OCI-LY7 (cell line): ENCODE measurements at regions not wholly inside any gene's neighbourhood (a gene's known extent, or its start where the extent isn't known, plus 50 kb on each side); places are given as distances from the start of the nearest gene placed in this dataset.

Source experiments
- BruUV-seq: library from RNA; stranded (reverse); fragments of 400-500 nt; replicated peaks from 2 replicates; lab custom pipeline; 2021; lab: Mats Ljungman, UMichigan
- CTCF ChIA-PET: fragments of 300-600 bp; sonication (Branson Sonifier 250); formaldehyde crosslinking; loops from one replicate; lab custom pipeline; 2022; ENCODE audit warnings: antibody characterized with exemption; ENCODE audit not compliant: unreplicated experiment; lab: Charles Lee
- POLR2A ChIA-PET: fragments of 300-600 bp; sonication (Branson Sonifier 250); formaldehyde crosslinking; loops from one replicate; lab custom pipeline; 2022; ENCODE audit warnings: antibody characterized with exemption; lab: Charles Lee
- DNase-seq: peaks from one replicate; pipeline ENCODE4 v3.0.0-alpha.2; 2015; ENCODE audit warnings: low spot score
- H2AFZ ChIP-seq: fragments of 200-600 bp; sonication (generic), shearing (Covaris generic); 2 replicates; pipeline ENCODE4 v1.6.1; 2014; ENCODE audit warnings: mild to moderate bottlenecking, antibody characterized with exemption, low read length, moderate library complexity
- H3K27ac ChIP-seq: fragments of 200-600 bp; sonication (generic); 2 replicates; pipeline ENCODE4 v1.5.1; 2014; ENCODE audit warnings: mixed run types, low read depth, mild to moderate bottlenecking, moderate library complexity, low read length, inconsistent platforms; ENCODE audit not compliant: poor library complexity, severe bottlenecking
- H3K36me3 ChIP-seq: fragments of 200-600 bp; sonication (generic); 2 replicates; pipeline ENCODE4 v1.6.1; 2014; ENCODE audit warnings: mild to moderate bottlenecking, antibody characterized with exemption, low read length, moderate library complexity, mixed read lengths; ENCODE audit not compliant: insufficient read depth
- H3K4me1 ChIP-seq: fragments of 200-600 bp; sonication (generic); 2 replicates; pipeline ENCODE4 v1.5.1; 2014; ENCODE audit warnings: mild to moderate bottlenecking, low read length; ENCODE audit not compliant: insufficient read depth, poor library complexity, severe bottlenecking
- H3K4me2 ChIP-seq: fragments of 200-600 bp; sonication (generic); 2 replicates; pipeline ENCODE4 v1.6.1; 2014; ENCODE audit warnings: mild to moderate bottlenecking, low read length
- H3K4me3 ChIP-seq: fragments of 200-600 bp; sonication (generic); 2 replicates; pipeline ENCODE4 v1.5.1; 2014; ENCODE audit warnings: mild to moderate bottlenecking, low read depth, low read length; ENCODE audit not compliant: poor library complexity, severe bottlenecking
- H3K79me2 ChIP-seq: fragments of 200-600 bp; sonication (generic); 2 replicates; pipeline ENCODE4 v1.6.1; 2016; ENCODE audit warnings: low read depth, mild to moderate bottlenecking, low read length, moderate library complexity, mixed read lengths; ENCODE audit not compliant: insufficient read depth
- H3K9me2 ChIP-seq: fragments of 200-600 bp; sonication (generic); 2 replicates; pipeline ENCODE4 v1.6.1; 2016; ENCODE audit warnings: mild to moderate bottlenecking, low read length, mixed read lengths; ENCODE audit not compliant: insufficient read depth
- H3K9me3 ChIP-seq: fragments of 200-600 bp; sonication (generic); 2 replicates; pipeline ENCODE4 v1.6.1; 2014; ENCODE audit warnings: mild to moderate bottlenecking, mixed run types, low read length, mixed read lengths
- H4K20me1 ChIP-seq: fragments of 200-600 bp; sonication (generic); 2 replicates; pipeline ENCODE4 v1.6.1; 2014; ENCODE audit warnings: mild to moderate bottlenecking, antibody characterized with exemption, low read length, moderate library complexity, mixed read lengths; ENCODE audit not compliant: insufficient read depth
- EZH2phosphoT487 ChIP-seq: fragments of 200-600 bp; sonication (generic); IDR thresholded peaks from 2 replicates; pipeline ENCODE4 v1.6.1; 2018; ENCODE audit warnings: low read depth, borderline replicate concordance, mild to moderate bottlenecking, mixed run types, antibody characterized with exemption, low read length, moderate library complexity, mixed read lengths
- intact Hi-C: fragments of 100-400 bp; cut with micrococcal nuclease; formaldehyde crosslinking; loops from one replicate; pipeline ENCODE4 v1.10.0; 2022; ENCODE audit not compliant: unreplicated experiment
- TF ChIP-seq, protein P1 (sequence below): fragments of 200-600 bp; sonication (generic); conservative IDR thresholded peaks from 2 replicates; pipeline ENCODE4 v1.5.1; 2014; ENCODE audit warnings: mild to moderate bottlenecking, antibody characterized with exemption, low read length, moderate library complexity, mixed read lengths

DNA sequence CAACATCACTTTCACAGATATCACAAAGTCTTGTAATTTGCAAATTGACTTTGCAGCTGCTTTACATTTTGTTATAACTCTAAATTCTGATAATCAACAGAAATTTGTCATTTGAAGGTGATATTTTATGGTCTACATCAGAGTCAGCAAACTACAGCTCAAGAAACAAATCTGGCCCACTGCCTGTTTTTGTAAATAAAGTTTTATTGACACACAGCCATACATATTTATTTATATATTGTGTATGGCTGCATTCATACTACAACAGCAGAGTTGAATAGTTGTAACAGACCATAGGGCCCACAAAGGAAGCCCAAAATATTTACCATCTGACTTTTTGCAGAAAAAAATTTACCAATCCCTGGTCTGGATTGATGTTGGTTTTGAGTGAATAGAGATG, 87.0 kb upstream of the GRIA1 start:
- H3K4me1 ChIP-seq = no peaks in the 10 kb centered on the region
- TF ChIP-seq EZH2phosphoT487 = no peak
- TF ChIP-seq, protein P1, sequence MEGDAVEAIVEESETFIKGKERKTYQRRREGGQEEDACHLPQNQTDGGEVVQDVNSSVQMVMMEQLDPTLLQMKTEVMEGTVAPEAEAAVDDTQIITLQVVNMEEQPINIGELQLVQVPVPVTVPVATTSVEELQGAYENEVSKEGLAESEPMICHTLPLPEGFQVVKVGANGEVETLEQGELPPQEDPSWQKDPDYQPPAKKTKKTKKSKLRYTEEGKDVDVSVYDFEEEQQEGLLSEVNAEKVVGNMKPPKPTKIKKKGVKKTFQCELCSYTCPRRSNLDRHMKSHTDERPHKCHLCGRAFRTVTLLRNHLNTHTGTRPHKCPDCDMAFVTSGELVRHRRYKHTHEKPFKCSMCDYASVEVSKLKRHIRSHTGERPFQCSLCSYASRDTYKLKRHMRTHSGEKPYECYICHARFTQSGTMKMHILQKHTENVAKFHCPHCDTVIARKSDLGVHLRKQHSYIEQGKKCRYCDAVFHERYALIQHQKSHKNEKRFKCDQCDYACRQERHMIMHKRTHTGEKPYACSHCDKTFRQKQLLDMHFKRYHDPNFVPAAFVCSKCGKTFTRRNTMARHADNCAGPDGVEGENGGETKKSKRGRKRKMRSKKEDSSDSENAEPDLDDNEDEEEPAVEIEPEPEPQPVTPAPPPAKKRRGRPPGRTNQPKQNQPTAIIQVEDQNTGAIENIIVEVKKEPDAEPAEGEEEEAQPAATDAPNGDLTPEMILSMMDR = no peak
- no peak overlapping the region for H3K4me3 ChIP-seq
- intact Hi-C loops = no loop called here
- H3K9me3 ChIP-seq = no peaks in the 10 kb centered on the region
- H3K27ac ChIP-seq = no peak overlapping the region
- no peaks in the 10 kb centered on the region for H4K20me1 ChIP-seq
- H3K36me3 ChIP-seq = no peaks in the 10 kb centered on the region
- ChIA-PET POLR2A (interaction anchor here (0.7 to 1.4 kb wide), 3 partner anchors 10 to 241 kb away, joined by 3 to 4 read pairs (median 3); no protein-coding TSS in a partner anchor), CTCF (no interaction called here)
- H3K4me2 ChIP-seq = no peak overlapping the region
- BruUV-seq = no TSS peak
- no peaks in the 10 kb centered on the region for H3K79me2 ChIP-seq
- DNase-seq = no peak
- no peaks in the 10 kb centered on the region for H3K9me2 ChIP-seq
- H2AFZ ChIP-seq = no peak overlapping the region

DNA sequence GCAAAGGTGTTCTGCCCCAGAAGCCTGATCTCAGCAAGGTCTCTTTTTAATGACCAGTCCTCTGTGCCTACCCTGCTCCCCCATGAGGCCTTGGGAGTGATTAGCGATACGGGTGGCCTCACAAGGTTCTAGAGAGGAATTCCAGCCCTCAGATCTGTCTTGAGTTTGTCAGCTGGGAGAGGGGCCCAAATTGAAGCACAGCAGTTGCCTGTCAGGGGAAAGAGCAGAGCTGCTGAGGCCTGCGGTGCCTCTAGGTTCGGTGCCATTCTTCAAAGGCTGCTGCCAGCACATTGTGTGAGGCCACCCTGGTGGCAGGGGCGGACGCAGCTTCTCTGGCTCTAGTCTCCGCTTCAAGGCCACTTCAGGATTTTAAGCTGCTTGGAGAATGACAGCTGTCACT, 85.7 kb upstream of the GRIA1 start:
- no peak for DNase-seq
- no peak for TF ChIP-seq EZH2phosphoT487
- TF ChIP-seq, protein P1 = no peak
- ChIA-PET POLR2A (no interaction called here), CTCF (no interaction called here)
- H3K4me2 ChIP-seq = no peak overlapping the region
- H3K4me3 ChIP-seq = no peak overlapping the region
- no peaks in the 10 kb centered on the region for H4K20me1 ChIP-seq
- H3K36me3 ChIP-seq = no peaks in the 10 kb centered on the region
- H3K9me2 ChIP-seq = no peaks in the 10 kb centered on the region
- H3K27ac ChIP-seq = no peak overlapping the region
- H2AFZ ChIP-seq = no peak overlapping the region
- H3K4me1 ChIP-seq = no peaks in the 10 kb centered on the region
- H3K9me3 ChIP-seq = no peaks in the 10 kb centered on the region
- intact Hi-C loops = no loop called here
- no TSS peak for BruUV-seq
- no peaks in the 10 kb centered on the region for H3K79me2 ChIP-seq

DNA sequence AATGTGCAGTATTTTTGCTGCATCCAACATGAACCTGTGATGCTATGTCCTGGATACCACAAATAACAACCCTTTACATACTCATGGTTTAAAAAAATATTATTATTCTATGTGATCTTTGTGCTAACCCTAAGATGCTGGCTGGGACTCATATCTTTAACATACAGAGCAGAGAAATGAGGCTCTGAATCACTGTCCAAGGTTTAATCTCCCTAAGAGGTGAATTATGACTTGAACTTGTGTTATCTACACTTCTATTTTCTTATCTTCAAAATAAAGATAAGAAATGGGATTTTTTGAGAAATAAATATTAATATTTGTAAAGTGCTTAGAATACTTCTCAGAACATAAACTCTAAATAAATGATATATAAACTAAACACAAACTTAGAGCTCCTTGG, 68.8 kb upstream of the GRIA1 start:
- DNase-seq = no peak
- Histone ChIP-seq H3K36me3 (no peaks in the 10 kb centered on the region), H3K4me2 (no peak overlapping the region), H4K20me1 (no peaks in the 10 kb centered on the region), H2AFZ (no peak overlapping the region), H3K4me1 (no peaks in the 10 kb centered on the region), H3K9me2 (no peaks in the 10 kb centered on the region), H3K79me2 (no peaks in the 10 kb centered on the region), H3K9me3 (no peaks in the 10 kb centered on the region), H3K27ac (no peak overlapping the region), H3K4me3 (no peak overlapping the region)
- ChIA-PET CTCF (no interaction called here), POLR2A (no interaction called here)
- intact Hi-C loops = no loop called here
- TF ChIP-seq, protein P1 = no peak
- no peak for TF ChIP-seq EZH2phosphoT487
- BruUV-seq = no TSS peak
